Nephron (organoid): ENCODE measurements at regions not wholly inside any gene's neighbourhood (a gene's known extent, or its start where the extent isn't known, plus 50 kb on each side); places are given as distances from the start of the nearest gene placed in this dataset.

Source experiments
- H3K27ac Mint-ChIP-seq, 3 experiments: 2 replicates each; pipeline ENCODE4 v1.8.0; 2020; ENCODE audit warnings: mixed read lengths in 3 of 3, mild to moderate bottlenecking in 2 of 3, moderate library complexity in 1 of 3
- H3K27me3 Mint-ChIP-seq: 2 replicates; pipeline ENCODE4 v1.8.0; 2021; ENCODE audit warnings: low read depth, mild to moderate bottlenecking, moderate library complexity, mixed read lengths
- H3K36me3 Mint-ChIP-seq: 2 replicates; pipeline ENCODE4 v1.8.0; 2020; ENCODE audit warnings: low read depth, mixed read lengths
- H3K4me1 Mint-ChIP-seq: 2 replicates; pipeline ENCODE4 v1.8.0; 2020; ENCODE audit warnings: mixed read lengths
- H3K4me3 Mint-ChIP-seq, 3 experiments: 2 replicates each; pipeline ENCODE4 v1.8.0; 2020; ENCODE audit warnings: mild to moderate bottlenecking in 3 of 3, mixed read lengths in 3 of 3, moderate library complexity in 2 of 3
- H3K9me3 Mint-ChIP-seq: 2 replicates; pipeline ENCODE4 v1.8.0; 2020; ENCODE audit warnings: mixed read lengths
- CTCF ChIP-seq, 3 experiments: fragments of 200-600 bp; sonication (generic); IDR thresholded peaks; one replicate each; pipeline ENCODE4 v1.5.0; 2021; ENCODE audit warnings: antibody characterized with exemption in 3 of 3; ENCODE audit not compliant: unreplicated experiment in 3 of 3

- no peak overlapping the region for H3K27ac Mint-ChIP-seq
- peaks cover 16% of the 10 kb centered on the region for H3K27me3 Mint-ChIP-seq
- no peaks in the 10 kb centered on the region for H3K9me3 Mint-ChIP-seq
- TF ChIP-seq CTCF (IDR thresholded peaks at IDR 0.05; ENCODE audit: unreplicated experiment in 3 of 3): no peak
- H3K4me3 Mint-ChIP-seq: no peak overlapping the region
- H3K36me3 Mint-ChIP-seq: no peaks in the 10 kb centered on the region
- no peaks in the 10 kb centered on the region for H3K4me1 Mint-ChIP-seq
Measured at GRCh38 chr22:22946131-22946530, 58.5 kb downstream of the IGLL5 start.

- H3K36me3 Mint-ChIP-seq: no peaks in the 10 kb centered on the region
- H3K9me3 Mint-ChIP-seq: no peaks in the 10 kb centered on the region
- H3K27ac Mint-ChIP-seq: peak overlapping the region in 1 of 3 experiments; percentile 52
Measured at GRCh38 chr22:22948651-22949571, 61.3 kb downstream of the IGLL5 start.

GRCh38 chr22:22949953-22950352 is 62.3 kb downstream of the IGLL5 start:
- no peak for TF ChIP-seq CTCF (IDR thresholded peaks at IDR 0.05; ENCODE audit: unreplicated experiment in 3 of 3)
- Mint-ChIP-seq H3K4me3 (no peak overlapping the region), H3K4me1 (no peaks in the 10 kb centered on the region), H3K27me3 (peaks cover 41% of the 10 kb centered on the region), H3K9me3 (no peaks in the 10 kb centered on the region), H3K36me3 (no peaks in the 10 kb centered on the region), H3K27ac (no peak overlapping the region)

More at GRCh38 chr22:22948651-22949571, 61.3 kb downstream of the IGLL5 start:
- Mint-ChIP-seq H3K27me3 (peaks cover 34% of the 10 kb centered on the region), H3K4me1 (no peaks in the 10 kb centered on the region), H3K4me3 (no peak overlapping the region)
- TF ChIP-seq CTCF (IDR thresholded peaks at IDR 0.05; ENCODE audit: unreplicated experiment in 3 of 3): no peak

- peaks cover 50% of the 10 kb centered on the region for H3K27me3 Mint-ChIP-seq
- TF ChIP-seq CTCF (IDR thresholded peaks at IDR 0.05; ENCODE audit: unreplicated experiment in 3 of 3): no peak
- no peak overlapping the region for H3K27ac Mint-ChIP-seq
- no peaks in the 10 kb centered on the region for H3K4me1 Mint-ChIP-seq
- no peaks in the 10 kb centered on the region for H3K9me3 Mint-ChIP-seq
- no peaks in the 10 kb centered on the region for H3K36me3 Mint-ChIP-seq
- no peak overlapping the region for H3K4me3 Mint-ChIP-seq
Measured at GRCh38 chr22:22951035-22951434, 63.4 kb downstream of the IGLL5 start.

GRCh38 chr22:22952531-22953280 is 65.1 kb downstream of the IGLL5 start:
- Mint-ChIP-seq H3K27me3 (peaks cover 58% of the 10 kb centered on the region), H3K4me1 (no peaks in the 10 kb centered on the region), H3K36me3 (no peaks in the 10 kb centered on the region), H3K9me3 (no peaks in the 10 kb centered on the region), H3K27ac (no peak overlapping the region), H3K4me3 (no peak overlapping the region)
- TF ChIP-seq CTCF (IDR thresholded peaks at IDR 0.05; ENCODE audit: unreplicated experiment in 3 of 3): no peak
